Stimulated activated CD4-positive, alpha-beta T cell treated with anti-CD3 and anti-CD28 coated beads, Interleukin-12 subunit alpha, Interleukin-12 subunit beta, amount 100 ng/mL, for 24 hours (primary cell): ENCODE measurements at regions not wholly inside any gene's neighbourhood (a gene's known extent, or its start where the extent isn't known, plus 50 kb on each side); places are given as distances from the start of the nearest gene placed in this dataset.

Experiments
- DNase-seq, 2 experiments: peaks; one replicate each; pipeline ENCODE4 v3.0.0-alpha.2; 2020; ENCODE audit warnings: low read depth in 2 of 2

DNA sequence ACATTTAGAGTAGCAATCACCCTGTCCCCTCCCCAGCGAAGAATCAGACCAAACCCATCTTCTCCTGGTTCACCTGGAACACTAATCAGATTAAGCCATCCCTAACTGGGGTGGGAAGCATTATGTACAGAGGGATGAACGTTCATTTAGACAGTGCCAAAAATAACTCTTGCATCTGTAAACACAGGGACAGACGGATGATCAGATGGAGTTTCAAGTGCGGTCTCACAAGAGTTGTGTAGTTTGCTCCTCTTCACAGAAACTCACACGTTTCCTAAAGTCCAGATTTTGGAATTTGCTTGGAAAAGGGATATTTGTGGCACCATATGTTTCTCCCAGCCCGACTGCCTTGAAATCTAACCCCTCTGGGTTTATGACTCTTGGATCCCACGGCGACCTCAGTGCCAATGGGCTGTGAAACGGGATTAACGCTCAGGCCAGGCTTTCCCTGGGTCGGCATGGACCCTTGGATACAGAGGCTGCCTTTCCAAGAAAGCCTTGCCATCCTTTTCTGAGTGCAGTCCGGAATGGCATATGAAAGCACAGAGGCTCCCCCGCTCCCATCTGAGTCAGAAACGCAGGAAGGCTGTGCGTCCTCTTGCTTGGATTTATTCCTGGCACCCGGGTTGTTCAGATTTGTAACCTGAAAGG is 293.2 kb upstream of the HABP2 start:
- DNase-seq: no peak

DNA sequence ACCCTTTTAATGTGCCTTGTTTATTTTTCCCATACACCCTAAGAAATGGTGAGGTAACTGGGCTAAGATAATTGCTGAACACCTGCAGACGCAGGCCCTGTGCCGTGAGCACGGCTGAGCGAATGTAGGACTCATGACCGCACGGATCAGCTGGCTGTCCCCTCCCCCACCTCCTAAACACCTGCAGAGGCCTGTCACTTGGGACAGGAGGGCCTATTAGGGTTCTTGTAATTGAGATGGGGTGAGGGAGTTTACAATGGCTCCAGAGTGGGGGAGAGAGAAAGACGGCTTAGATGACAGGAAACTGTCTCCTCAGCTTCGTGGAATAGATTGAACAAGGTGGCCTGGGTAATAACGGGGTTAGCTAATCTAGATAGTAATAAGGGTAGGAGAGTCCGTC is 291.7 kb upstream of the HABP2 start:
- no peak for DNase-seq

DNA sequence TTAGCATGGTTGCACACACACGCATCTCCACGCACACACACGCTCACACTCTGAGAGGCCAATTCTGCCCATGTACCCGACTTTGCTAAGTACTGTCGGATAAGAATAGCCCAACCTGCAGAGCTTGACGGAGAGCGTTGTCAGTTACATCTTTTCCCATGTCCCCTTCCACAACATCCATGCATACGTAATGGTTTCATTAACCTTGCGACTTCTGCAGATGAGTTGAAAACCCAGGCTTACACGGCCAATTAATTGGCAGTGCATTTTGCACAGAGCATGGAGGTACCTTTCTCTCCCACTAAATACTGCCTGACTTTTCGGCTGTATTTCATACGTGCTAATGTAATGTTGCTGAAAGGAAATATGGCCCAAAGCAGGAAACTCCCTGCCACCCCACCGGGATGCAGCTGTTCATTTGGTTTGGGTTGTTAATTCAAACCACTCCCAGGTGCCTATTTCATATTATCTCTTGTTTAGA is 291.2 kb upstream of the HABP2 start:
- DNase-seq: no peak

DNA sequence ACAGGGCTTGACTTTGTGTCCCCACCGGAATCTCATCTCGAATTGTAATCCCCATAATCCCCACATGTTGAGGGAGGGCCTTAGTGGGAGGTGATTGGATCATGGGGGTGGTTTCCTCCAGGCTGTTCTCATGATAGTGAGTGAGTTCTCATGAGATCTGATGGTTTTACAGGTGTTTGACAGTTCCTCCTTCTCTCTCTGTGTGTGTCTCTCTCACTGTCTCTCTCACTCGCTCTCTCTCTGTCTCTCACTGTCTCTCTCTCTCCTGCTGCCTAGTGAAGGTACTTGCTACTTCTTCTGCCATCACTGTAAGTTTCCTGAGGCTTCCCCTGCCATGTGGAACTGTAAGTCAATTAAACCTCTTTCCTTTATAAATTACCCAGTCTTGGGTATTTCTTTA is 289.8 kb upstream of the HABP2 start:
- no peak for DNase-seq

DNA sequence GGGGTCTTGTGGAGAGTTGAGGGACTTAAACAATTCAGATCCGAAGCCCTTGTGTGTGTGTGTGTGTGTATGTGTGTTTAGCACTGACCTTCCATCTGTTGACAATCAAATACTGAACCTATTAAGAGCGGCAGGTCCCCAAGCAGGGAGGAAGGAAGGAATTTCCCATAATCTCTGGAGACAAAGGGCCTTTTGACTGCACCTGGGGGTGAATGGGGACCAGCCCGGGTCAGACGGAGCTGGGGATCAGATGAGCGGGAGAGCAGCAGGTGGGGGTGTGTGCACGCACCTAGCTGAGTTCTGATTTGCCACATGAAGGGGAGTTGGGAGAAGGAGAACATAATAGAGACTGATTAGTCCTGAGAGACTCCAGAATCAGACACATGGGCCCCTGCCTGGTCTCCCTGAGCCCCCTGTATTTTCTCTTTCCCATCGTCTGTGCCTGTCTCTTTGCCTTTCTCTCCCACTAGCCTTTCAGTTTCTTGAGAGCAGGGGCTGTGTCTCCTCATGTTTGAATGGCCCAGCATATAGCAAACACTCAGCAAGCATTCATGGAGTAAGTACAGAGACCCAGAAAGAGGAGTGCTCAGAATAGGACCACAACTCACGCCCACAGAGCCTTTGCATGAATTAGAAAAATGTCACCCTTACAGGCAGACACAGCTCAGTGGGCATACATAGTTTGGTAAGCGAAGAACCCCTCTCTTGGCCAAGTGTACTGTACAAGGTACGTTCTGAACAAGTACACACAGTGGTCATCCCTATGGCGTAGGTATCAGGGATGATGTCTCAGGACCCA is 288.3 kb upstream of the HABP2 start:
- no peak for DNase-seq

DNA sequence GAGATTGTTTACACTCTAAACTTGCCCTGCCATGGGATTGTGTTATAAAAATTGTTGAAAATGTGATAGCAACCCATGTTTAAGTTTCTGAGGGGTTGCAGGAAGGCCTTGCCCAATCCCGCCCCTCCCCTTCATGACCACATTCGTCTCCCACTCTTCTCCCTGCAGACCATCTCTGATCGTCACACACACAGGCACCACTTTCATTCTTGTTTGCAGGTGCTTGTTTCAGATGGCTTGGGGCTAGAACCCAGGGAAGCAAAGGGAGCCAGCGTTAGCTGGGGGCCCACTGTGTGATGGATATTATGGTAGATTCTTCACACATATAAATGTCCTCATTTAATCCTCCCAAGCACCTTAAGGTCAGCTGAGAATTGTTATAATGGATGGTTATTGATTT is 286.7 kb upstream of the HABP2 start:
- no peak for DNase-seq

DNA sequence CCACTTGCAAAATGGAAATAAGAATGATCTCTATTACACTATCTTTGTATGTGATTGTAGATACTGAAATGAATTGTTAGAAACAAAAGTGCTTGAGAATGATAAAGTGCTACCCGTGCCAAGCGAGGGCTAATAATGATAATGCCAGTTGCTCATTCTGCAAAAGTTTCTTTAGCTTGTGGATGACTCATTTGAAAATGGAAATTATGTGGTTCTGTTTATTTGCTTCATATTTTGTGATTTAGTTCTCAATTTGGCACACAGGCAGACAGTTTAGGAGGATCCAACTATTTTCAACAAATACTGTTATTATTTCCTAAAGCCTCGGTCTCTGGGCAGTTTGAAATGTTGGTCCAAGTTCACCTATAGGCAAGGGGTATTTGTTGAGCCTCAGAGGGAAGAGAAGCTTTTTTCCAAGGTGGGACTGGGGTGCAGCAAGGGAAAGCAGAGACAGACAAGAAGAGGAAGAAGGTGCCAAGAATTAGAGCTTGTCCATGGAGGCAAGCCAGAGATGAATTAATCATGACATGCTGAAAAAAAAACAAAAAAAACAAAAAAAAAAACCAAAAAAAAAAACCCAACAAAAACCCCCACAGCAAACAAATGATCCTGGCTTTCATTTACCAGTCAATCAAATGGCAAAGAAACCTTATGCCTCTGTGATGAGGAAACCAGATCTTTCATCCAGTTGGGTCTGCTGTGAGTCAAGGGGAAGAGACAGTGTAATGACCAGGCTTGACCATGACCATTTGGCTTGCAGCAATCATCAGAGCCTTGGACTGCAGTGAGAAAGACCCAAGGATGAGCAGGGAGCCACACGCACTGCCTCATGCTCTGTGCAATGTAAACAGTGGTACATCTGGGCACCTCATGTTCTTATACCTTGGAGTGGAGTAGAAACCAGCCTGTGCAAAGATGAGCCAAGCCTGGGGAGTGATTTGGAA is 285.0 kb upstream of the HABP2 start:
- no peak for DNase-seq

DNA sequence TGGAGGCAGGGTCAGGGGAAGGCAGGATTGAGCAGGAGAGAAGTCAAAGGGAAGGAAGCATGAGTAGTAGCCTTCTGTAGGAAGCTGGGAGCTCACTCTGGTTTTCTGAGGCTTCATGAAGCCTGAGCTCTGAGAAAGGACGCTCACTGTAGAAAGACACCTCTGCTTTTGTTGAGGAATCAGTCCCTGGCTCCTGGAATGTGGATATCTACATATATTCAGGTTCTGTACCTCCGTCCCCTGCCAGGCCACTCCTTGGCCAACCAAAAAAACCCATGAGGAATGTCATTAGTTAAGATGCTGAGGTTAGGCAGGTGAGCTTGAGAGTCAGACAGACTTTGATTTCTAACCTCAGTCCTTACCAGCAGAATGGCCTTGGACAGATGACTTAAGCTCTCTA is 283.5 kb upstream of the HABP2 start:
- DNase-seq: no peak

DNA sequence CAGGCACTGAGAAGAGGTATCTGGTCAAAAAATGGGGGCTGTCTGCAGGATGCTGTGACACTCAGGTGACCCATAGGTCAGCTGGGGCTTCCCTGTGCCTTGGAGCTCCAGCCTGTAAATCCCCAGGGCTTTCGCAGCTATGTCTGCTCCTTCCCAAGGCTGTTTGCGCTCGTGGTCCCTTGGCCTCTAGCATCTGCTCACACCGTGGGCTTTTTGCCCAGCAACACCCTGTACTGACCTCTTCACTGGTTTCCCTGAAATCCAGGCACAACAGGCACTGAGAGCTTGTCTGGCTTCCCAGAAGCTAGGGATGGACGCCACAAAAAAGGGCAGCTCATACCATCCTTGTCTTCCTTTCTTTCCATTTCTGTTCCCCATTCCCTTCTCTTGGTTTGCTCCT is 280.3 kb upstream of the HABP2 start:
- no peak for DNase-seq

DNA sequence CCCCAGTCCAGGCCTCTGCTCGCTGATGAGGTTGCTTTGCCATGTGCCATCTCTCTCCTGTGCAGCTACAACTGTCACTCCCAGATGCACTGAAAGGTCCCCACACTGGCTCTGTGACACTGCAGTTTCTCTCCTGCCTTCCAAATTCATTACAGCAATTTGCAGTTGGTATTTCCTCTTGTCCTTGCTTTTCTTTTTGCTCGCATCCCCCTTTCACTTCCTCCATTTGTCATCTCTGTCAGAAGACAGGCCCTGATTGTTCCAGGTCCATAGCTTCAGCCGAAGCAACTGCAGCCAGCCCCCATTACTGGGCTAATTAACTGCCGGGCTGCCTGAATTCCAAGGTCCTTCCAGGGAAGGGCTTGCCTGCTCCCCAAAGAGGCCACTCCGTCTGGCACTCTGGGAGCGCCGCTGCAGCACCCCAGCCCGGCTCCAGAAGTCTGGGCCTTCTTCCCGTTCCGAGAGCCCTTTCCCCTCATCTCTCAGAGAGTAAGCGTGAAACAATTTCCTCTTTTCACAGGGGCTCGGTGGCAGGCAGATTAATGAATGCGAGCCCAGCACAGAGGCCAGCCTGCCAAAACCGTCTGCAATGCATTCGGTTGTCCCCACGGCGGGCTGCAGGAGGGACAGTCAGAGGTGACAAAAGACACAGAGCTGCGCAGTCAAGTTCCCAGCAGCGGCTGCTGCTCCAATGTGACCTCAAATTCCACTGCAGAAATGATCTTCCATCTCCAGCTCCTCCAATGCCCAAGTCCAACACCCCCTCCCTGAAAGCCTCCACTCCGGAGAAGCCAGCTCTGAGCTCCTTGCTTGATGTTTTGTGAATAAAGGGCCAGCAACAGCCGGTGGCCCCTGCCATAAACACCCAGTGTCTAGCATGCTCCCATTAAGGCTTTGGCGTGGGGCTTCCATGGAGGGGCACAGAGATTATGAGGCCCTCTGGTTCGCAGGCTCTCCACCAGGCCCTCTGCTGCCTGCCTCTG is 279.4 kb upstream of the HABP2 start:
- no peak for DNase-seq

DNA sequence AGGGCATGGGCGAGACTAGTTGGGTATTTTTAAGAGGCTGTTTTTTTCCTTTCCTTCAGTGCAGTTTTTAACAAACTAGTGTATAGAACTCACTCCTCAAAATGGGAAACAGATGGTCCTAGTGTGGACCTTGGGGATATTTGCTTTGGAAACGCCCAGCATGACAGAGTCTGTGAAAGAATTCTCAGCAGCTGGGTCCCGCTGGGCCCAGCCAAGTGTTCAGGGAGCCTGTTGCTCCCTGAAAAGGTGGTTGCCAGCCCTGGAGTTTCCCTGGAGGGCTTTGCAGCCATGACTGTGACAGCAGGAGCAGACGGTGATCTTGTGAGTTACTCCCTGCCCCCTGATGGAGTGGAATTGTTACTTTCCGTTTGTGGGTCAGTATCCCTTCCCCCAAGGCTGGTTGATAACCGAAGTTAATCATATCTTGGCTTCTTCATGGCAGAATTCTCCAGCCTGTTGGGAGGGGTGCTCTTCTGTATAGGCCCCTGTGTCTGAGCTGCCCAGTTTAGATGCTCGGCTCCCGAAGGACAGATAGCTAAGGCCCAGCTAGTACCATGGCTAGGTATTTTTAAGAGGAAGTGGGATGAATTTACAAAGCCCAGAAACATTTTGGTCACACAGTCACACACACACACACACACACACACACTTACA is 278.6 kb upstream of the HABP2 start:
- DNase-seq: no peak

DNA sequence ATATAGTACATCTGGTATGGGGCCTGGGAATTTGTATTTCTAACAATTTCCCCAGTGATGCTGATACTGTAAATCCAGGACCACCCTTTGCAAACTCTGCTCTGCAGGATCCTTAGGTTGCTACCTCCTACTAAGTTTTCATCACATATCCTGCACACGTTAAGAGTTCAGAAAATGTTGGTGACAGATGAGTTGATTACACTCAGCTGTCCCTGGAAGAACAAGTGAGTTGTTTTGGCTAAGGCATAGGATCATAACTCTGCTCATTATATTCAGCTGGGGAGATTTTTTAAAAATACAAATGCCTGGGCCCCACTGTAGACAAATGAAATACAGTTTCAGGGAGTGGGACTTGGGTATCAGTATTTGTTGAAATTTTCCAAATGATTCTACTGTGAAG is 274.6 kb upstream of the HABP2 start:
- no peak for DNase-seq

DNA sequence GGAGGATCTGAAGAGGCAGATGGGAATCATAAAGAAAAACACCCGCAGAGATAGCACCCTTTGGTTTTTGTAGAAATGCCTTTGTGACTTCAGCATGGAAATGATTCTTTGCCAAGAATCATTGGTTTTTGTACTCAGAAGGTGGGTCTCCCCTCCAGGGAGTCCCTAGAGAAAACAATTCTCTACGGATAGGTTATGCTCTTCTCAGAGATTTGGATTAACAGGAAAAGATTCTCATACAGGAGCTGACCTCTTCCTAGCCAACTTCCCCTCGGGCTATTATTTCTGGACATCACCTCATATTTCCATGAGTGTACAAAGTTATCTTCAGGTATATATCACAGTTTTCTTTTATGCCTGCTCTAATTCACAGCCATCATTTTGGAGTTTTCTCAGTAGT is 274.2 kb upstream of the HABP2 start:
- DNase-seq: no peak

DNA sequence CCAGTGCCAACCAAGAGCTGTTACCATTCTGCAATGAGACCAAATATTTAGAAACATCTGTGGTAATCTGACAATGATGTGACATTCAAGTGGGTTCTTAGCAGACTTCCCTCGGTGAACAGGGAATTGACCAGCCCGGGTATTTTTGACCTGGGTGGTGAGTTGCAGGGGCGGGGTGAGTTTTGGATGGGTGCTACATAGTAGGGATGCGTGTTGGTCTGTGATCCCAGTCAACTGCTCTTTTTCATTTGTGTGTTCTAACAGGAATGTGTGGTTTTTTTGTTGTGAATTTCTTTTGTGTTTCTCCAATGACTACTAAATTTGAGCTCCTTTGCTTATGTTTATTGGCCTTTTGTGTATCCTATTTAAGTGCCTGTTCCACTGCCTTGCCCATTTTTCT is 273.6 kb upstream of the HABP2 start:
- DNase-seq: no peak

DNA sequence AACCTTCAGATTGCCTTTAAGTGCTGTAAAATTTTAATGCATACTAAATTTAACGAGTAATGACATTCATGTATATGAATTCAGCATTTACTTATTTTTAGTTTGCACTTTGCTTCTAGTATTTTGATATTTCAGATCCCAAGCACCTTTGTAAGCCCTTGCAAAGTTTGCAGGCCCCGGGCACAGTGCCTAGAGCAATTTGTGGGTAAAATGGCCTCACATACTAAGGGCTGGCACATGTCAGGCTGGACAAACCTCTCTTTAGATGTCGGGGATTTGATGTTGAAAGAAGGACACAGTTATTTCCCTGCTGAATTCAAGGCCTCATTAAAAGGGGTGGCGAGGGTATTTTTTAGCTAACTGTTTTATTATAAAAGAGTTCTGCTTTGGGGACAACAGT is 270.3 kb upstream of the HABP2 start:
- no peak for DNase-seq

DNA sequence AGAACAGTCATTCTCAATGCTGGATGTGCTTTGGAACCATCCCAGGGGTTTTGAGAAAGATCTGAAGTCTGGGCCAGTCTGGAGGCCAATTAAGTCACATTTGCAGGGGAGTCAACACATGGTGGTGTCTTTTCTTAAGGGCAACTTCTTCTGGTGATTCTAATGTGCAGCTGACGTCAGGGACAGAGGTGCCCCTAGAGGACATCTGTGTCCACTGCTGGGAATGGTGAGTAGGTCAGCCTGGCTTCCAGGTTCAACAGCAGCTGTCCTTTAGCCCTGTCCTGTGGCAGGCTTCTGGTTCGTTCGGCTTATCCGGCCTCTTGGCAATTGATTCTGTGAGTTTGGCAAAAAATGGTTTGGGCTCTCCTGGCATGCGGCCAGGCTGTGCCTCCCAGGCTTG is 269.7 kb upstream of the HABP2 start:
- no peak for DNase-seq

DNA sequence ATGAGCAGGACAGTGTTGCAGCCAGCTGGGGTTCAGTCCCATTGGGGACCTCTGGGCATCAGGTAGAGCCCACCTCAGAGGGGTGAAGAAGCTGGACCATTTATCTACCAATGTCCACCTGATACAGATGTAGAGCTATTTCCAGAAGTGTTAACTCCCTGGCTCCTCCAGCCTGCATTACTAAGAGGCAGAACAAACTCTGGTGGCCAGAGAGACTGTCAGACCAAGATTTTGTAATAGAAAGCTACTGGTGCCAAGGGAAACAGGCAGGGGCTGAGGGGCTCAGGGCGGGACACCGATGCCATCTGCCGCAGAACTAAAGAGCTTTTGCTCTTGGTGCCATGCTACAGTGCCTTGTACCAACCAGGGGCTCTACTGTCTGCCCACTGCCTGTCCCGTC is 268.2 kb upstream of the HABP2 start:
- no peak for DNase-seq

DNA sequence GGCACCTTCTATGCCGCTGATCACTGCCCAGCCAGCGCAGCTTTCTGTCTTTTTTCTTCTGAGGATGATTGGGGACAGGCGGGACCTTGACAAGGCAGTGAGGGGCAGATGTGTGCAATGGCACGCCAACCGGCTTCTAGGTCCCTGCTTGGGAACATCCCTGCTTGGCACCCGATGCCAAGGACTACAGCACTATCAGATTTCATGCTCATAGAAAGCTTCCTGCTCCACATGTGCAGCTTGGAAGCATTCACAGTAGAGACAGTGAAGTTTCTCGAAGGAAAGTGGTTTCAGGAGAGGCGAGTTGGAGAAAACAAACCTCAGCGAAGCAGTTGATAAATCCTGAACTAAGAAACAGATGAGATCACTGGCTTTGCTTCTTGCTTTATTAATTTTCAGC is 267.5 kb upstream of the HABP2 start:
- DNase-seq: no peak

DNA sequence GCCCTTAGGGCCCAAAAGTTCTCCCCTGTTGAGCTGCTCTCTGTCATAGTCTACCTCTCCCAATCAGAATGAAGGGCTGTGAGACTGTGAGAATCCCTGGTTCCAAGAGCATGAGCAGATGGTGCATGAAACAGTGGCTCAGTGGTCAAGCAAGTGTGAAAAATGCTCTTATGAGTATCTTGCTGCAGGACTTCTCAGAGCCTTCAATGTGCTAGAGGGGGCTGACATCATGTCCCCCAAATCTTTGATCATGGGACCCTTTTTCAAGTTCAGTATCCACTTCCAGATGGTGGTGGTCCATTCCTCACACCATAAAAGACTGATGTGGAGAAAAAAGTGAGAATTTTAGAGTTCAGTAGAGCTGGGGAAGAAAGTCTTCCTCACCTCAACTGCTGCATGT is 265.3 kb upstream of the HABP2 start:
- DNase-seq: no peak

DNA sequence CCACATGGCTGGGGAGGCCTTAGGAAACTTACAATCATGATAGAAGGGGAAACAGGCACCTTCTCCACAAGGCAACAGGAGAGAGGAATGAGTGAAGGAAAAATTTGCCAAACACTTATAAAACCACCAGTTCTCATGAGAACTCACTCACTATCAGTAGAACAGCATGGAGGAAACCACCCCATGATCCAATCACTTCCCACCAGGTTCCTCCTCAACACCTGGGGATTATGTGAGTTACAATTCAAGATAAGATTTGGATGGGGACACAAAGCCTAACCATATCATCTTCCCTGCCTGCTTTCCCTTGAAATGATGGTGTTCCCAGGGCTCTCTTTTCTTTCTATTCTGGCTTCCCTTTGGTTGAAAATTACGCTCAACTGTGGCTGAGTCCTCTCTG is 262.7 kb upstream of the HABP2 start:
- DNase-seq: no peak

DNA sequence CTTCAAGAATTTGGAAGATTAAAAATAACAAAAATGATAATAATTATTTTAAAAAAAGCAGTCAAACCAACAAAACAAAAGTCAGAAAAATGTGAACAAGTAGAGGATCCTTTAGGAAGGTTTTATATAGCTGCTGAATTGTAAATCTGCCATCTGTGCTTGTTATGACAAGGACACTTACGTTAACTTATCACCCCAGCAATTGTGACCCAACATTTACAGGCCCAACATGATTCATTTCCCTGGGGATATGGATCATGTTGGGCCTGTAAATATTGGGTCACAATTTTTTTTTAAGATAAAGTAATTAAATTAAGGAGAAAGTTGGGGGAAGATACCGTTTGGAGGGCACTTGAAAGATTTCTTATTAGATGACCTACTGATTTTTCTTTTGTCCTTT is 261.4 kb upstream of the HABP2 start:
- DNase-seq: no peak
